NCI-H69 (cell line): ENCODE measurements at regions not wholly inside any gene's neighbourhood (a gene's known extent, or its start where the extent isn't known, plus 50 kb on each side); places are given as distances from the start of the nearest gene placed in this dataset.

Experiments
- DNase-seq: peaks from one replicate; lab custom pipeline; 2025; lab: John Stamatoyannopoulos, UW

- no peak for DNase-seq
Observed at GRCh38 chr1:232682248-232682647, 52.3 kb upstream of the SIPA1L2 start.

- DNase-seq: peak; percentile 33
Observed at GRCh38 chr1:232684371-232685105, 54.6 kb upstream of the SIPA1L2 start.

GRCh38 chr1:232686346-232686745, 56.4 kb upstream of the SIPA1L2 start:
- no peak for DNase-seq

- DNase-seq: no peak
Observed at GRCh38 chr1:232687304-232687703, 57.4 kb upstream of the SIPA1L2 start.

- DNase-seq: no peak
Observed at GRCh38 chr1:232687728-232688127, 57.8 kb upstream of the SIPA1L2 start.

GRCh38 chr1:232688398-232688797, 58.5 kb upstream of the SIPA1L2 start:
- no peak for DNase-seq

- no peak for DNase-seq
Observed at GRCh38 chr1:232689711-232690110, 59.8 kb upstream of the SIPA1L2 start.

- no peak for DNase-seq
Observed at GRCh38 chr1:232690285-232690935, 60.5 kb upstream of the SIPA1L2 start.

GRCh38 chr1:232694475-232694874, 64.5 kb upstream of the SIPA1L2 start:
- DNase-seq: no peak

GRCh38 chr1:232695621-232696385, 65.9 kb upstream of the SIPA1L2 start:
- no peak for DNase-seq

- no peak for DNase-seq
Observed at GRCh38 chr1:232696466-232696865, 66.5 kb upstream of the SIPA1L2 start.

- no peak for DNase-seq
Observed at GRCh38 chr1:232697187-232697822, 67.4 kb upstream of the SIPA1L2 start.

GRCh38 chr1:232699814-232700213, 69.9 kb upstream of the SIPA1L2 start:
- no peak for DNase-seq

- no peak for DNase-seq
Observed at GRCh38 chr1:232702911-232703310, 73.0 kb upstream of the SIPA1L2 start.

GRCh38 chr1:232704256-232704655, 74.3 kb upstream of the SIPA1L2 start:
- peak; percentile 42 for DNase-seq

- peak; percentile 94 for DNase-seq
Observed at GRCh38 chr1:232704694-232705680, 75.1 kb upstream of the SIPA1L2 start.

GRCh38 chr1:232705815-232706575, 76.1 kb upstream of the SIPA1L2 start:
- DNase-seq: no peak

GRCh38 chr1:232707142-232707541, 77.2 kb upstream of the SIPA1L2 start:
- peak; percentile 53 for DNase-seq

GRCh38 chr1:232709386-232709785, 79.5 kb upstream of the SIPA1L2 start:
- no peak for DNase-seq

GRCh38 chr1:232711996-232712395, 82.1 kb upstream of the SIPA1L2 start:
- no peak for DNase-seq
